Epithelial cell of proximal tubule (primary cell): ENCODE measurements at regions not wholly inside any gene's neighbourhood (a gene's known extent, or its start where the extent isn't known, plus 50 kb on each side); places are given as distances from the start of the nearest gene placed in this dataset.

Source experiments
- DNase-seq: peaks from one replicate; pipeline ENCODE4 v3.0.0-alpha.2; 2011; ENCODE audit warnings: low read depth
- H3K4me3 ChIP-seq: 2 replicates; pipeline ENCODE4 v1.5.1; 2011; ENCODE audit warnings: low read depth, mild to moderate bottlenecking, low read length
- CTCF ChIP-seq: conservative IDR thresholded peaks from 2 replicates; pipeline ENCODE4 v1.5.1; 2012; ENCODE audit warnings: low read depth, mild to moderate bottlenecking, low read length

- DNase-seq: no peak
- no peak overlapping the region for H3K4me3 ChIP-seq
- TF ChIP-seq CTCF: no peak
Observed at GRCh38 chr1:242747233-242747632, 222.7 kb upstream of the PLD5 start.

- H3K4me3 ChIP-seq: no peak overlapping the region
- no peak for TF ChIP-seq CTCF
- DNase-seq: no peak
Observed at GRCh38 chr1:242745079-242745478, 220.6 kb upstream of the PLD5 start.

DNA sequence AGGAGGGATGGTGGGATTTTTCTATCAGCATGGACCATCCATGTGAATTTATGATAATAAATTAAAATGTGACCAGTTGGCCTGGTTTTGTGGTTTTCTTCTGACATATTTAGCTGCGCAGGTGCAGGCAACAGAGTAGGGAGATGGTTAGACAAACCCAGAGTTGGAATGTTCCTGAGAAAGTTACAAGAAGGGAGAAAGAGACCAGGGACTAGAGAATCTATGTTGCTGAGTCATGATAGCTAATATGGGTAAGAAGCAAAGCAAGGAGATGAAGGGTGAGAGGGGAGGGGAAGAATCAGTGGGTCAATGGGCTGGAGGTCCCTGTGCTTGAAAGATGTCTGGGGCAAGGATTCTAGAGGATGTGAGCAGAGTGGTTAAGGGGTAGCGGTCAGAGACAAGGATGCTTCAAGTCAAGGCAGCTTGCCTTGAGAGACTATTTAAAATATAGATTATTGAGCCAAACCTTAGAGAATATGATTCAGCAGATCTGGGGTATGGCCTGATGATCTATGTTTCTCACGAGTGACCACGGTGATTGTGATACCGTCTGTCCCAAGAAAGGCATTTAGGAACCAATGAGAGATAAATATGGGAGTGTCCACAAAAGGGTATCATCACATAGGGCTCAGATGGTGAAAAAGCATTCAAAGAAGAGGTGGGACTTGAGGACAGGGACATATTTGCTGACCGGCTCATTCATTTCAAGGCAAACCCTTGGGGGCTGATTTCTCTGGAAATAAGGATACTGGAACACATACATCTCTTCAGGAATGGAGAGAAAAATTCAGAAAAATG lies 219.7 kb upstream of the PLD5 start:
- no peak for DNase-seq
- no peak for TF ChIP-seq CTCF
- H3K4me3 ChIP-seq: no peak overlapping the region

DNA sequence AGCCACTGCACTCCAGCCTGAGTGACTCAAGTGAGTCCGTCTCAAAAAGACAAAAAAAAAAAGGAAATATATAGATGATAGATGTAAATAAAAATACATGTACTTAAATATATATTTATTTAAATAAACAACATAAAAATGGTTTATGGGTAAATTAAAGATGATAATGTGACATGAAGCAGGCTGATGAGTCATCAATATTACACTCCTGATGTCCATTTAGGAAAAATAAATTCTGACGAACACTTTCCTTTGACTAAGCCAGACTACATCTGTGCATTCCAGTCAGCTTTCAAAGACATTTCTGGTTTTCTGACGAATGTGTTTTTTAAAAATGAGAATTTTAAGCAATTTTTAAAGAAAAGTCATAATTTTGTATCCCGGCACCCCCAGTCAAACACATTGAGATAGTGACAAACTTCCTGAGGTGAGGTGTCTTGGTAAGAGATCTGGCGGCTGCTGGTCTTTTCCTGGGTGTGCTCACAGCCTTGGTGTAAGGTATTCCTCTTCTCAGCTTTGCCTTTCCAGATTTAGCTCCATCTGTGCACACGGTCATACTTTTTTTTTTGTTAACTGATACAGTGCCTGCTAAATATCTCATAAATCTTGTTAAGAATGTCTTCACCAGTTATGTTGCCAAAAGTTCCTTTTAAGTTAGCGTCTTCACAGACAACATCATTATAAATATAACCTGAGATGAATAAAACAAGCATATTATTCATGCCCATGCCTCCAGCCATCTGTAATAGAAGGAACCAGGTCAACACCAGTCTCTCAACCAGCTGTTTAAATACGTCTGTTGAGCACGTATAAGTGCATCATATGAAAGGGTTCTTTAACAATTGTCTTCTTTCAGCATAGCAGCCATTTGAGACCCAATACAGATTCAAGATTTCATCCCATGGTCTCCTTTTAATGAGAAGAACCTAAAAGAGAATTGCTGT lies 214.5 kb upstream of the PLD5 start:
- TF ChIP-seq CTCF: no peak
- no peak overlapping the region for H3K4me3 ChIP-seq
- no peak for DNase-seq

DNA sequence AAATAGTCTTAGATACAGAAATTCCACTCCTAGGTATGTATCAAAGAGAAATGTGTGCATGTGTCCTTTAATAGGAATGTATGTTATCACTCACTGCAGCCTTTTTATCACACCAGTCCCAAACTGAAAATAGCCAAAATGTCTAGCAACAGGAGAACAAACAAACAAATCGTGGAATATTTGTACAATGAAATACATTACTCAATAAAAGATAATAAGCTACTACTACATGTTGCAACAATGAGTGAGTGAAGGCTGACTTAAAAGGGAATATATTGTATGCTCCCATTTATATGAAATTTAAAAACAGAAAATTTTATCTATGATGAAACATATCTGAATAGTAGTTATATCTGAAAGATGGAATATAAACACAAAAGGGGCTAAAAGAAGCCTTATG lies 212.1 kb upstream of the PLD5 start:
- DNase-seq: no peak
- H3K4me3 ChIP-seq: no peak overlapping the region
- no peak for TF ChIP-seq CTCF

- no peak overlapping the region for H3K4me3 ChIP-seq
- no peak for TF ChIP-seq CTCF
- no peak for DNase-seq
Observed at GRCh38 chr1:242735323-242735722, 210.8 kb upstream of the PLD5 start.

GRCh38 chr1:242731446-242731845 lies 206.9 kb upstream of the PLD5 start:
- H3K4me3 ChIP-seq: no peak overlapping the region
- TF ChIP-seq CTCF: no peak
- no peak for DNase-seq
